ENCODE measurements at regions not wholly inside any gene's neighbourhood (a gene's known extent, or its start where the extent isn't known, plus 50 kb on each side); places are given as distances from the start of the nearest gene placed in this dataset.
A peak's percentile ranks its signal among the peaks of the same experiment; 100 is the strongest.

DNA sequence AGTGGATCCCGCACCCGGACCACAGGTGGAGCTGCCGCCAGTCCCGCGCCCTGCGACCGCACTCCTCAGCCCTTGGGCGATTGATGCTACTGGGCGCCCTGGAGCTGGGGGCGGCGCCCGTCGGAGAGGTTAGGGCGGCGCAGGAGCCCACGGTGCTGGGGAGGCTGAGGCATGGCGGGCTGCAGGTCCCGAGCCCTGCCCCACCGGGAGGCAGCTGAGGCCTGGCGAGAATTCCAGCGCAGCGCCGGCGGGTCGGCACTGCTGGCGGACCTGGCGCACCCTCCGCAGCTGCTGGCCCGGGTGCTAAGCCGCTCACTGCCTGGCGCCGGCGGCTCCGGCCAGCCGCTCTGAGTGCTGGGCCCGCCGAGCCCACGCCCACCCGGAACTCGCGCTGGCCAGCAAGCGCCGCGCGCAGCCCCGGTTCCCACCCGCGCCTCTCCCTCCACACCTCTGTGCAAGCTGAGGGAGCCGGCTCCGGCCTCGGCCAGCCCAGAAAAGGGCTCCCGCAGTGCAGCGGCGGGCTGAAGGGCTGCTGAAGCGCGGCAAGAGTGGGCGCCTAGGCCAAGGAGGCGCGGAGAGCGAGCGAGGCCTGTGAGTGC lies 1256.5 kb downstream of the STIM2 start:
- FAIRE-seq (no peak), DNase-seq (ENCODE audit: insufficient read length, low spot score) (no peak)
- TF ChIP-seq, protein P1, sequence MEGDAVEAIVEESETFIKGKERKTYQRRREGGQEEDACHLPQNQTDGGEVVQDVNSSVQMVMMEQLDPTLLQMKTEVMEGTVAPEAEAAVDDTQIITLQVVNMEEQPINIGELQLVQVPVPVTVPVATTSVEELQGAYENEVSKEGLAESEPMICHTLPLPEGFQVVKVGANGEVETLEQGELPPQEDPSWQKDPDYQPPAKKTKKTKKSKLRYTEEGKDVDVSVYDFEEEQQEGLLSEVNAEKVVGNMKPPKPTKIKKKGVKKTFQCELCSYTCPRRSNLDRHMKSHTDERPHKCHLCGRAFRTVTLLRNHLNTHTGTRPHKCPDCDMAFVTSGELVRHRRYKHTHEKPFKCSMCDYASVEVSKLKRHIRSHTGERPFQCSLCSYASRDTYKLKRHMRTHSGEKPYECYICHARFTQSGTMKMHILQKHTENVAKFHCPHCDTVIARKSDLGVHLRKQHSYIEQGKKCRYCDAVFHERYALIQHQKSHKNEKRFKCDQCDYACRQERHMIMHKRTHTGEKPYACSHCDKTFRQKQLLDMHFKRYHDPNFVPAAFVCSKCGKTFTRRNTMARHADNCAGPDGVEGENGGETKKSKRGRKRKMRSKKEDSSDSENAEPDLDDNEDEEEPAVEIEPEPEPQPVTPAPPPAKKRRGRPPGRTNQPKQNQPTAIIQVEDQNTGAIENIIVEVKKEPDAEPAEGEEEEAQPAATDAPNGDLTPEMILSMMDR (IDR thresholded peaks at IDR 0.05; ENCODE audit: insufficient read depth, missing control alignments): no peak

DNA sequence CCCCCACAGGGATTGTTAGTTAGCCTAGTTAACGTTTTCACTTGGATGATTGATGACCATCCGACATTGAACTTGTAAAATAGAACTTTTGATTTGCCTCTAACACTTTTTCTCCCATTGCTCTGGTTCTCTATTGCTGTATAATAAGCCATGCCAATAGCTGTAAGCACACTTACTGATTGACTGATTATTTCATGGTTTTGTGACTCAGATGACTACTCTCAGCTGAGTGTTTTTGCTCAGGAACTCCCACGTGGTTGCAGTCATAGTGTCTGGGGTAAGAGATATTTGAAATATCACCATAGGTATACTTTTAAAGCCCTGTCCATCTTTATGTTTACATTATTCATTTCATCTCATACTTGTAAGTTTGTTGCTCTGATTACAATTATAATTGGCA lies 1285.5 kb downstream of the STIM2 start:
- DNase-seq (ENCODE audit: insufficient read length, low spot score) (no peak), FAIRE-seq (peak; percentile 29)
- TF ChIP-seq, protein P1 (IDR thresholded peaks at IDR 0.05; ENCODE audit: insufficient read depth, missing control alignments): no peak

DNA sequence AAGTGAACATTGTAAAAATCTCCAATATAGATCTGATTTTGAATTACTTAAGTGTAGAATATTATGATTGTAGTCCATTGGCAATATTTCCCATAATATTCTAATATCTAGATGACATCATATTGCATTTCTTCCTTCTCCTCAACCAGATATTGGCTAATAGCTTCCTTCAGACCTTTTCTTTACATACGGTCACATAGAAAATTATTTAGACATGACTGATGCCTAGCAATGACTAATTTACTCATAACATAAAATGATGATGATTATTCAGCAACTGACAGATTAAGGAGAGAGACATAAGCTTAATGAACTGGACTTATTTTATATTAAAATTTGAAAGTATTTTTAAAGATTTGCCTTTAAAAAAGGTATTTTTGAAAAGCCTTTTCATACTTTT lies 1287.6 kb downstream of the STIM2 start:
- no peak for DNase-seq (ENCODE audit: insufficient read length, low spot score)
- TF ChIP-seq, protein P1 (IDR thresholded peaks at IDR 0.05; ENCODE audit: insufficient read depth, missing control alignments): no peak
- no peak for FAIRE-seq

GRCh38 chr4:28149762-28150161 lies 1289.1 kb downstream of the STIM2 start:
- DNase-seq (ENCODE audit: insufficient read length, low spot score) (no peak), FAIRE-seq (no peak)
- TF ChIP-seq, protein P1 (IDR thresholded peaks at IDR 0.05; ENCODE audit: insufficient read depth, missing control alignments): no peak

GRCh38 chr4:28151314-28151713 lies 1290.7 kb downstream of the STIM2 start:
- FAIRE-seq (no peak), DNase-seq (ENCODE audit: insufficient read length, low spot score) (no peak)
- TF ChIP-seq, protein P1 (IDR thresholded peaks at IDR 0.05; ENCODE audit: insufficient read depth, missing control alignments): no peak

- TF ChIP-seq, protein P1 (IDR thresholded peaks at IDR 0.05; ENCODE audit: insufficient read depth, missing control alignments): no peak
- FAIRE-seq (no peak), DNase-seq (ENCODE audit: insufficient read length, low spot score) (no peak)
These were observed 1306.8 kb downstream of the STIM2 start for GRCh38 chr4:28167411-28167810.

GRCh38 chr4:28176942-28177341 lies 1316.3 kb downstream of the STIM2 start:
- DNase-seq (ENCODE audit: insufficient read length, low spot score) (no peak), FAIRE-seq (peak; percentile 16)
- TF ChIP-seq, protein P1 (IDR thresholded peaks at IDR 0.05; ENCODE audit: insufficient read depth, missing control alignments): no peak
